OCI-LY3 (cell line): ENCODE measurements at regions not wholly inside any gene's neighbourhood (a gene's known extent, or its start where the extent isn't known, plus 50 kb on each side); places are given as distances from the start of the nearest gene placed in this dataset.

Experiments
- H2AFZ ChIP-seq: fragments of 200-600, 300-600 bp; shearing (Covaris generic); 2 replicates; pipeline ENCODE4 v1.6.0; 2014; ENCODE audit warnings: antibody characterized with exemption, low read depth, low read length
- H3K27ac ChIP-seq: fragments of 200-600, 300-600 bp; sonication (generic); 2 replicates; pipeline ENCODE4 v1.5.1; 2014; ENCODE audit warnings: mild to moderate bottlenecking, low read length, moderate library complexity, mixed read lengths
- H3K27me3 ChIP-seq: fragments of 200-600, 300-600 bp; sonication (generic); 2 replicates; pipeline ENCODE4 v1.6.1; 2014; ENCODE audit warnings: low read depth, low read length, mixed read lengths
- H3K36me3 ChIP-seq: fragments of 200-600, 300-600 bp; sonication (generic); replicated peaks from 2 replicates; pipeline ENCODE3; 2014; ENCODE audit warnings: low read depth, low read length, mixed read lengths
- H3K4me1 ChIP-seq: fragments of 300-600, 200-600 bp; sonication (generic); 2 replicates; pipeline ENCODE4 v1.6.1; 2014; ENCODE audit warnings: low read length, mixed read lengths
- H3K4me2 ChIP-seq: fragments of 200-600, 300-600 bp; sonication (generic); 2 replicates; pipeline ENCODE4 v1.6.1; 2014; ENCODE audit warnings: low read length, mixed read lengths
- H3K4me3 ChIP-seq: fragments of 300-600, 200-600 bp; sonication (generic); 2 replicates; pipeline ENCODE4 v1.5.1; 2014; ENCODE audit warnings: antibody characterized with exemption, mild to moderate bottlenecking, low read length, moderate library complexity
- H3K79me2 ChIP-seq: fragments of 300-600, 200-600 bp; shearing (Covaris generic); 2 replicates; pipeline ENCODE4 v1.6.1; 2014; ENCODE audit warnings: mild to moderate bottlenecking, low read length, mixed read lengths
- H3K9ac ChIP-seq: fragments of 300-600, 200-600 bp; shearing (Covaris generic); 2 replicates; pipeline ENCODE4 v1.6.0; 2014; ENCODE audit warnings: mild to moderate bottlenecking, low read length, moderate library complexity
- H3K9me3 ChIP-seq: fragments of 200-600, 300-600 bp; shearing (Covaris generic); 2 replicates; pipeline ENCODE4 v1.6.1; 2014; ENCODE audit warnings: low read length, mixed read lengths; ENCODE audit not compliant: insufficient read depth
- H4K20me1 ChIP-seq: fragments of 200-600, 300-600 bp; sonication (generic); 2 replicates; pipeline ENCODE4 v1.6.1; 2016; ENCODE audit warnings: low read length, mixed read lengths; ENCODE audit not compliant: insufficient read depth
- CTCF ChIP-seq: fragments of 200-600, 300-600 bp; sonication (generic); IDR thresholded peaks from 2 replicates; pipeline ENCODE4 v1.5.1; 2014; ENCODE audit warnings: antibody characterized with exemption, low read length, low read depth
- EZH2phosphoT487 ChIP-seq: fragments of 200-600 bp; shearing (Covaris generic); IDR thresholded peaks from 2 replicates; pipeline ENCODE4 v1.6.1; 2018; ENCODE audit warnings: antibody characterized with exemption, mixed run types, low read depth

- no peaks in the 10 kb centered on the region for H3K79me2 ChIP-seq
- H3K9ac ChIP-seq = no peak overlapping the region
- H3K27me3 ChIP-seq = no peaks in the 10 kb centered on the region
- H3K4me1 ChIP-seq = no peaks in the 10 kb centered on the region
- H3K27ac ChIP-seq = no peak overlapping the region
- TF ChIP-seq CTCF (no peak), EZH2phosphoT487 (no peak)
- H4K20me1 ChIP-seq = no peaks in the 10 kb centered on the region
- H3K9me3 ChIP-seq = no peaks in the 10 kb centered on the region
- no peaks in the 10 kb centered on the region for H3K36me3 ChIP-seq
- no peak overlapping the region for H2AFZ ChIP-seq
- no peak overlapping the region for H3K4me3 ChIP-seq
- H3K4me2 ChIP-seq = no peak overlapping the region
Measured at GRCh38 chr13:83024232-83024631, 858.0 kb downstream of the SLITRK1 start.

GRCh38 chr13:83019986-83020385, 862.3 kb downstream of the SLITRK1 start:
- H3K4me2 ChIP-seq = no peak overlapping the region
- H3K4me3 ChIP-seq = no peak overlapping the region
- H3K36me3 ChIP-seq = no peaks in the 10 kb centered on the region
- no peak overlapping the region for H2AFZ ChIP-seq
- no peaks in the 10 kb centered on the region for H3K79me2 ChIP-seq
- no peaks in the 10 kb centered on the region for H3K27me3 ChIP-seq
- TF ChIP-seq CTCF = no peak
- no peak for TF ChIP-seq EZH2phosphoT487
- H4K20me1 ChIP-seq = no peaks in the 10 kb centered on the region
- no peaks in the 10 kb centered on the region for H3K9me3 ChIP-seq
- H3K27ac ChIP-seq = no peak overlapping the region
- no peak overlapping the region for H3K9ac ChIP-seq
- H3K4me1 ChIP-seq = no peaks in the 10 kb centered on the region

- H3K4me1 ChIP-seq = peaks cover 7% of the 10 kb centered on the region
- H4K20me1 ChIP-seq = no peaks in the 10 kb centered on the region
- no peak overlapping the region for H3K4me3 ChIP-seq
- no peak overlapping the region for H2AFZ ChIP-seq
- no peaks in the 10 kb centered on the region for H3K27me3 ChIP-seq
- H3K4me2 ChIP-seq = no peak overlapping the region
- no peaks in the 10 kb centered on the region for H3K9me3 ChIP-seq
- H3K79me2 ChIP-seq = no peaks in the 10 kb centered on the region
- H3K36me3 ChIP-seq = no peaks in the 10 kb centered on the region
- no peak overlapping the region for H3K27ac ChIP-seq
- H3K9ac ChIP-seq = no peak overlapping the region
- no peak for TF ChIP-seq CTCF
- no peak for TF ChIP-seq EZH2phosphoT487
Measured at GRCh38 chr13:83009987-83010386, 872.3 kb downstream of the SLITRK1 start.

- H4K20me1 ChIP-seq = no peaks in the 10 kb centered on the region
- no peaks in the 10 kb centered on the region for H3K9me3 ChIP-seq
- H3K4me3 ChIP-seq = no peak overlapping the region
- no peaks in the 10 kb centered on the region for H3K36me3 ChIP-seq
- TF ChIP-seq EZH2phosphoT487 (no peak), CTCF (no peak)
- no peak overlapping the region for H3K9ac ChIP-seq
- no peaks in the 10 kb centered on the region for H3K79me2 ChIP-seq
- H3K4me2 ChIP-seq = no peak overlapping the region
- peaks cover 7% of the 10 kb centered on the region for H3K4me1 ChIP-seq
- no peaks in the 10 kb centered on the region for H3K27me3 ChIP-seq
- H3K27ac ChIP-seq = no peak overlapping the region
- no peak overlapping the region for H2AFZ ChIP-seq
Measured at GRCh38 chr13:83008212-83008929, 873.9 kb downstream of the SLITRK1 start.
